GM18867 (cell line): ENCODE measurements at regions not wholly inside any gene's neighbourhood (a gene's known extent, or its start where the extent isn't known, plus 50 kb on each side); places are given as distances from the start of the nearest gene placed in this dataset.

Experiments used
- ATAC-seq: cut with Tn5 transposase; IDR thresholded peaks from one replicate; pipeline ENCODE4 v1.9.1; 2021; ENCODE audit warnings: mild to moderate bottlenecking, moderate library complexity; ENCODE audit not compliant: unreplicated experiment

- ATAC-seq: no peak
These were observed 521.8 kb upstream of the ZEB2 start for GRCh38 chr2:145041706-145042105.

- ATAC-seq: no peak
These were observed 520.5 kb upstream of the ZEB2 start for GRCh38 chr2:145040433-145040832.

DNA sequence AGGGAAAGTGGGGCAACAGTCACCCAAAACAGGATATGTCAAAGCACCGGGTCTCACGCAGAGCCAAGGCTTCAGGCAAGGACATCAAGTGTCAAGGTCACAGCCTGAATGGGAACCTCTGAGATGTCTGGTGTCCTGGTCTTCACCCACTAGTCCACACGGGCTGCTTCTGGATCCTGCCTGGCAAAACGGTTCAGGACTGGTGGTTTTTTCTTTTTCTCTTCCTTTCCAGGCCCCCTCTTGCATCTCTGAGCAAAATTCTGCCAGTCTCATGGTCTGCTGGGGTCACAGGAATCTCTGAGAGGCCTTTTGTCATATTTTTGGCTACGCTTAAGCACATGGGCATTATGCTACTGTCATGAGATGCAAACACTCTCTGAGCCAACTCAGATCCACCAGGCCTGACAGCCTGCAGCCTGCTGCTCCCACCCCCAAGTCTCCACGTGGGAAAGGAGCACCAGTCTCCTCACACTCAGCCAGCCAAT lies 518.2 kb upstream of the ZEB2 start:
- ATAC-seq: no peak

GRCh38 chr2:145036421-145037011 lies 516.6 kb upstream of the ZEB2 start:
- no peak for ATAC-seq

DNA sequence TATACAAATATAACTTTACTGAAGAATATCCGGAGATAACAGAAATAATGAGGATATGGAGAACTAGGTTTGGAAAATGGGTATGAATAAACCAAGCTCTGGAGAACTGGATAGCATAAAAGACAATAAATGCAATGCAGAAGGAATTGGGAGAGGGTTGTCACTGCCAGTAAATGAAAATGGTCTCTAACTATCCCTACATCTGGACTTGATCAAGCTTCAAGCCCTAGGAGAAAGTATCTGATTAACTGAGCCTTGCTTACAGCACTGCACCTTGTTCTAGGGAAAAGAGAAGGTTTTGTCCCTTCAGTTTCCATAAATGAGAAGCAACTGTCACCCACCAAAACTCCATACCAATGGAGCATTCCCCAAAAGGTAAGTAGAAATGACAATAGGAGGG lies 514.6 kb upstream of the ZEB2 start:
- ATAC-seq: no peak

DNA sequence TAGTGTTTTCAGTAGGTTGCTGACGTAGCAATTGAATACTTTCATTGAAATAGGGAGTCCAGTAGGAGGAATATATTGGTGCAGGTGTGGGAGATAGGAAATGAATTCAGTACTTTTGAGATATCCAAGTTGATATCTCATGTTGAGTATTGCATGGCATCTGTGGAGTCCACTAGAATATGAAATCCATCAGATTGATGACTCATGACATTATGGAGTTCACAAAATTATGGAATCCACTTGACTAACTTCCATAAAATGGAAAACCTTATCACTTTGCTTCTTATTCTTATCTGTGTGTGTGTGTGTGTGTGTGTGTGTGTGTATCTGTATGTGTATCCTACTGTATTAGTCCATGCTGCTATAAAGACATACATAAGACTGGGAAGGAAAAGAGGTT lies 513.5 kb upstream of the ZEB2 start:
- ATAC-seq: no peak

DNA sequence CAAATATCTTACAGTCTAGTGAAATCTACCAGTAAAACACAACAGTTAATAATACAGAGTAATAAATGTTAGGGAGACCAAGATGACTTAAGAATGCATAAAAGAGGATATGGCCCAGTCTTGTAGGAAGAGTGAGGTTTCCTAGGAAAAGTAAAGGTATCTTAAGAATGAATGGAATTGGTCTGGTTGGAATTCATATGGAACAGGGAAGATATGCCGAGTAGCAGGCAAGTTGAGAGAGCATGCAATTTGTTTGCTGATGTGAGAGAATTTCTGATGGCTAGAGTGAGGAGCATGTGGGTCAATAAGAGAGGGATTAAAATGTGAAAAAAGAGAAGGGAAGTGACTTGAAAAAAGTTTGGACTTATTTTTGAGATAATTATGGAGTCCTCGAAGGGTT lies 512.9 kb upstream of the ZEB2 start:
- ATAC-seq: no peak

DNA sequence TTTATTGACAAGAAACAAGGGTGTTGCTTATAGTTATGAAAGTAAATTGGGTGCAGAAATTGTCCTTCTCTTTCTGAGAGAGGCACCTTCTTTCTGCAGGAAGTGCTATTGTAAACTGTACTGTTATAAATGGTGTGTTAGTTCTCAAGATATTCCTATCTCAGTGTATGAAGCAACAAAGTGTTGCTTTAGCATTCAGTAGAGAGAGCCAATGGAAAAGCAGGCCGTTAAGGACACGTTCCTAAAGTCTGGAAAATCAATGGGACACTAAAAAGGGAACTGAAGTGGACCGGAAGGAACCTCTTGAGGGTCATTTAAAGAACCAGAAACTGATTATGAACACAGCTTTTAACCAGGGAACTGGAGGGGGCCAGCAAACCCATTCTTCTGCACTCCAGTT lies 510.0 kb upstream of the ZEB2 start:
- ATAC-seq: no peak

- ATAC-seq: no peak
These were observed 509.2 kb upstream of the ZEB2 start for GRCh38 chr2:145029081-145029480.

DNA sequence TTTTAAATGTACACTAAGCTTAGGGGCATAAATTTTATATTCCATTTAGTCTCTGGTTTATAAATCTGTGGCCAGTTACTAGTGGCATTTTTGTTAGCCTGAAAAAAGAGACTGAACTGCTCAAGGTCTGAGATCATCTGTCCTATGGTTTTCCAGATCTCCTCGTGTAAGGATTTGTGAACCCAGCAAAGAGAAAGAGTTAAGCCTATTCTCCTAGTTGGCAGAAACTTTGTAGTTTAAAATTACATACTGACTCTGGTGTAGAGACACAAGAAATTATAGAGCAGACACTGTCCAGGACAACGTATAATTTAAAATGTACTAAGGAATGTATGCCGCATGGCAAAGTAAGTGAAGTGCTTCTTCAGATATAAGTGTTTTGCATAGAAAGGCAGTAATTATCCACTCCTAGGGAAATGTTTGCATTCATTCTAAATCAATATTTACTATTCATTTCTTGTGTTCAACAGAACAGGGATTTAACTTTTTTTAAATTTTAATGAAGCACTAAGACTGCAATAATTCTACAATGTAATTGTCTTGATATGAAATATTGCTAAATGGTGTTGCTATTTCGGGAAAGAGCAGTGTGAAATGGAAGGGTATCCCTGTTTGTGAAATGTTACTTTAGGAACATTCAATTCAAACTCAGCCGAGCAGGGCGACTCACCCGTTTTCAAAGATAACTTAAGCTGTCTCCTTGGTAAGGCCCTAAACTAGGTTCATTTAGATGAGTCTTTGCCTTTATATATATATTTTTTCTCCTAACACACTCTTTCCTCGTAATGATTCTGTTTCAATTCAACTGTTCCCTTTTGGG lies 508.4 kb upstream of the ZEB2 start:
- ATAC-seq: no peak

DNA sequence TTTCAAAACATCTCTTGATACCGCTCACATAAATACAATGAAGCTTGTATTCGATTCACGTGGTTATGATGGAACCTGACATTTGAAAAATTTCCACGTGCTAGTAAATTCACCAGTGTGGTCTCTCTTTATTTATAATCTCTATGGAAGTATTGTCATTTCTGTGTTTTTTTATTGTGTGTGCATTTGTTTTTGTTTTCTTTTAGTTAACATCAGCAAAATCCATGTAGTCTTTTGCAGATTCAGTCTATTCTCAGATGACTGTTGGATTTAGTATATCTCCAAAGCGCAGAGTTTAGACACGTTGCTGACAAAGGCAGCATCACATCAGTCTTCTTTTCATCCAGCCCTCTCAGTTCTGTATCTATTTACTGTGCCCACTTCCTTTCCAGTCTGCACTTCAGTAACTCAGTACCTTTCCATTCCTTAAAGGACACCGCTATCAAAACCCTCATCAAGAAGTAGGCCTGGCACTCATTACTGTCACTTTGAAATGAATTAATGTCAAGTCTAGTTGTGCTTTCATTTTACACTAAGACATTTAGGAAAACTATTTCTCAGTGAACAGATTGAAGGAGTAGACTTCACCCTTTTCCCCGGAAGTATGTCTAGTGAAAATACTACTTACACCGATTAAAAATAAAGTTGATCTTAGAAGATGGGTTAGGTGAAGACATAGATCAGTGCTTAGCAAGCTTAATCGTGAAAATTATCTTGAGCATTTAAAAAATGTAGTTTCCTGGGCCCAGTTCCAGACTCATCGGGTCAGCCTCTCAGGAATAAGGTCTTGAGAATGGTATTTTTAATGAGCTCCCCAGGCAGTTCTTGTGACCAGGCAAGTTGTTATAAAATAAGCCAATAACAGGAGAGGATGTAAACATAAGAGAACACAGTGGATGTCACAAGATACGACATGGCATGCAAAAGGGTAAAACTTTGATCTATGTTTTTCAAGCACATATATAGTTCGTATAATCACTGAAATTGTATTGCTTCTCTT lies 506.8 kb upstream of the ZEB2 start:
- ATAC-seq: no peak

- no peak for ATAC-seq
These were observed 505.5 kb upstream of the ZEB2 start for GRCh38 chr2:145025382-145025781.

GRCh38 chr2:145023334-145023934 lies 503.5 kb upstream of the ZEB2 start:
- ATAC-seq: no peak

DNA sequence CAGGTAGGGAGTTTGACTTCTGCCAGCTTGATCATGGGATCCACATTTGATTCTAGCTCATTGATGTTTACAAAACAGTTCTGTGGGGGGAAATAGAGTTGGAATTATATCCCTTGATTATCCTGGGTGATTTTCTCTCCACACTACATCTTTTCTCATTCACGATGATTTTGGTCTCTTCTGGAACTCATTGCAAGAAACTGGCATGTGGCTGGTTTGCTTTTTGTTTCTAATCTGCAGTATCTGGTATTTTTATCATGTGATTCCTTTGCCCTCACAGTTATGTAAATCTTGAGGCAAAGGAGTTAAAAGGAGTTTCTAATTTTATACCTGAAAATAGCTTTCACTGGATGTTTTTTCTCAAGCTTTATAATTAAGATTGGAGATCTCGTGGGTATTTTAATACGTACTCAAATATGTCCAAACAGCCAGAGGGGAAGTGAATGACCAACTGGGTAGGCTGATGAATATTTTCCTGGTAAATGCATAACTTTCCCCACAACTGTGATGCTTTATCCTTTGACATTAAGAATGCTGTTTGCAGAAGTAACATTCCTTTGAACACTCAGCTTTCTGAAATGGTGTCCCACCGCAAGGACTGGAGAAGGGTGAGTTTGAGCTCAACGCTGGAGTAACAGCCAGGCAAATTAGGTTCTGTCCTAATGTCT lies 502.9 kb upstream of the ZEB2 start:
- no peak for ATAC-seq

DNA sequence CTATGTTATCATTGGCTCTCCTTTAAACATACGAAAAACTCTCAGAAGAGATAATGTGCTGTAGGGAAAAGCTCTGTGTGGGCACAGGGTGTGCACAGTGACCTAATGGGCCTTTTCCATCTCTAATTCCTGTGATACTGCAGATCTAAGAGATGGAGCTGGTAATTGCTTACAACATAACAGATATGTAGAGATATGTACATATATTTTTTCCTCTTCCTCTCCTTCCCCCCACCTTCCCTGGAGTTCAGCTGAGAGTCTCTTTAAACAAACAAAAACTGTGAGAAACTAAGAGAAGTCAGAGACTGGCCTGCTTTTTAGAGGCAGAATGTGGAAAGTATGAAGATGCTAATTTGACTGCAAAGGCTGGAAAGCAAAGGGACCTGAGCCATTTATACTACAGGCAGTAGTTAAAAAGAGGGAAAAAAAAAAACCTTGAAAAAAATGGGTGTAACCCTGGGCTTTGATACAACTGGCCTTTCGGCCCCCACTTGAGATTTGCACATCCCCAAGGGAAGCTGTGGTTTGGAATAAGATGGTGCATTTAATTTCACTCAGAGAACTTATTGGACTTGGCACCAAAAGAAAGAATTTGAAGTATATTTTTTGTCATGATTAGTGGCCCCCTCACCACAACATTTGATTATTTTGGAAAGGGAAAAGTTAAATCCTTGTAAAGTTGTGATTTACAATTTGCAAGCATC lies 502.2 kb upstream of the ZEB2 start:
- ATAC-seq: no peak

GRCh38 chr2:145020694-145021093 lies 500.8 kb upstream of the ZEB2 start:
- ATAC-seq: no peak

DNA sequence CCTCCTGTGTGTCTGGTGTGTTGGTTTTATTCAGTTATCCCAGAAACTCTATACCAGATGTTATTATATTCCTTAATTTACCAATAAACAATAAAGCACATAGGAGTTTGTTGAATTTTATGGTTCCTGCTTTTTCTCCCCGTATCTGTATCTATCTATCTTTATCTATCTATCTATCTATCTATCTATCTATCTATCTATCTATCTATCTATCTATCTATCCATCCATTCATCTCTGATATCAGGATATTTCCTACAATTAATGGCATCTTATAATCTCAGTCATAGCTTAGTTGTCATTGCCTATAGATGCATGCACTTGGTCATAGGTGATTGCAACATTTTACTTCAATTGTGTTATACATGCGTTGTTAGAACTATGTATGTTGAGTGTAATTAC lies 500.2 kb upstream of the ZEB2 start:
- ATAC-seq: no peak

GRCh38 chr2:145018502-145018901 lies 498.6 kb upstream of the ZEB2 start:
- no peak for ATAC-seq

DNA sequence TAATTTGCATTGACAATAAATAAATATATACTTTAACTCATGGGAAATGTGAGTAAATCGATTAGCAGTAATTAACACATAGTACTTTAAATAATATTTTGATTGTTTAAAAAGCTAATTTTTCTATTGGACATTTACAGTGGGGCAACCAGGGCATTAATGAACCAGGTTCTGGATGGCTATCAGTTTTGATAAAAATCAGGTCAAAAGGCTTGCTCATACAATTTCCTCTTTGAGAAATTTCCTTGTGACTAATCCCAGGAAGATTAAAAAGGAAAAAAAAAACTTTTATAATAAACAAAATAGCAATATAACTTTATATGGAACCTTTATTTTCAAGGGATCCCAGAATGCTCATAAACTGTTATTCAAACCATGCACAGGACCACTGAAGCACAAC lies 497.2 kb upstream of the ZEB2 start:
- no peak for ATAC-seq

DNA sequence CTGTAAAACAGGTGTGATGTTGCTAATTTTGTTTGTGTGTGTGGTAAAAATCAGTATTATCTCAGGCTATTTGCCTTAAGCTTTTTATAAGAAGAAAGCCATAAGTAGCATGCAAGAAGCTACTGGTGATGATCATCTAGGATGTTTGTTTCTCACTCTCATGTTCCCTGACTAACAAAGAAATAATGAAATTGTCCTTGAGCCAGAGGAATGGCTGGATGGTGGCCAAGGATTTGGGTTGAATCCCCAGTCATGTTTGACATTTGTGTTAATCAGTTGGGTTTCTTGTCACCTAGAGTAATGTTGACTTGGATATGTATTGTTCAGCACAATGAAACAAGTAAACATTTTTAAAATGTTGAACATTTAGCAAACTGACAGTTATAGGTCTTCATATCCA lies 496.8 kb upstream of the ZEB2 start:
- ATAC-seq: no peak
